HEK293 (cell line): ENCODE measurements at regions not wholly inside any gene's neighbourhood (a gene's known extent, or its start where the extent isn't known, plus 50 kb on each side); places are given as distances from the start of the nearest gene placed in this dataset.

Experiments
- CTCF ChIA-PET: fragments of 350-600 bp; formaldehyde crosslinking; extraction: SDS; loops from one replicate; lab custom pipeline; 2021; ENCODE audit warnings: antibody characterized with exemption; lab: Yijun Ruan, JAX
- POLR2A ChIA-PET: fragments of 300-600 bp; formaldehyde crosslinking; extraction: SDS; loops from one replicate; lab custom pipeline; 2020; ENCODE audit warnings: antibody characterized with exemption, inconsistent platforms; lab: Yijun Ruan, JAX
- H3K27ac ChIP-seq: fragments of 200-500 bp; sonication (Bioruptor generic); 2 replicates; pipeline ENCODE4 v1.5.1; 2014; ENCODE audit warnings: low read depth, low read length, control low read depth, inconsistent platforms; ENCODE audit errors: extremely low read depth
- H3K36me3 ChIP-seq, 2 experiments: fragments of 200-500 bp in 1 of 2; sonication (Bioruptor generic) in 1 of 2; 1 replicate in 1 of 2; 2 replicates in 1 of 2; pipeline ENCODE4 v1.5.1; 2014 to 2017; ENCODE audit warnings: inconsistent platforms in 2 of 2, low read length in 2 of 2; ENCODE audit not compliant: control insufficient read depth in 2 of 2, insufficient read depth in 1 of 2
- H3K4me1 ChIP-seq: fragments of 200-500 bp; sonication (Bioruptor generic); 2 replicates; pipeline ENCODE4 v1.5.1; 2014; ENCODE audit warnings: mild to moderate bottlenecking, low read length, inconsistent platforms; ENCODE audit not compliant: control insufficient read depth, insufficient read depth
- H3K4me3 ChIP-seq: 2 replicates; pipeline ENCODE4 v1.5.1; 2011; ENCODE audit warnings: low read depth, mild to moderate bottlenecking, control low read depth, low read length, moderate library complexity
- H3K9me3 ChIP-seq: fragments of 200-500 bp; sonication (Bioruptor generic); 2 replicates; pipeline ENCODE4 v1.5.1; 2014; ENCODE audit warnings: low read depth, low read length, inconsistent platforms; ENCODE audit not compliant: control insufficient read depth, insufficient read depth
- GFI1B ChIP-seq: fragments of 450-650 bp; formaldehyde crosslinking; IDR thresholded peaks from 2 replicates; pipeline ENCODE4 v1.5.1; 2016; ENCODE audit warnings: missing biosample characterization, missing genetic modification characterization
- HOXC10 ChIP-seq: sonication (generic); formaldehyde crosslinking; IDR thresholded peaks from 2 replicates; pipeline ENCODE4 v1.8.1; 2023; ENCODE audit warnings: mild to moderate bottlenecking, missing genetic modification reagents
- KLF10 ChIP-seq: fragments of 450-650 bp; IDR thresholded peaks from 2 replicates; pipeline ENCODE4 v1.5.1; 2018; ENCODE audit warnings: missing biosample characterization, mild to moderate bottlenecking, missing genetic modification characterization
- SETDB1 ChIP-seq: IDR thresholded peaks from one replicate; pipeline ENCODE4 v1.6.1; 2017; ENCODE audit warnings: mild to moderate bottlenecking, low read length, moderate library complexity, mixed read lengths; ENCODE audit not compliant: insufficient read length
- SP3 ChIP-seq: fragments of 450-650 bp; formaldehyde crosslinking; IDR thresholded peaks from 2 replicates; pipeline ENCODE4 v1.5.1; 2016; ENCODE audit warnings: missing biosample characterization, missing genetic modification characterization
- SP7 ChIP-seq: fragments of 450-650 bp; formaldehyde crosslinking; IDR thresholded peaks from 2 replicates; pipeline ENCODE4 v1.5.1; 2016; ENCODE audit warnings: missing biosample characterization, missing genetic modification characterization
- TRIM28 ChIP-seq: IDR thresholded peaks from 2 replicates; pipeline ENCODE4 v1.6.1; 2011; ENCODE audit warnings: low read length, control low read depth, borderline replicate concordance
- ZBTB48 ChIP-seq: fragments of 450-650 bp; formaldehyde crosslinking; IDR thresholded peaks from 2 replicates; pipeline ENCODE4 v1.5.1; 2016; ENCODE audit warnings: missing biosample characterization, missing genetic modification characterization
- ZNF112 ChIP-seq: fragments of 450-650 bp; formaldehyde crosslinking; IDR thresholded peaks from 2 replicates; pipeline ENCODE4 v1.5.0; 2017; ENCODE audit warnings: missing biosample characterization, missing genetic modification characterization
- ZNF214 ChIP-seq: fragments of 450-650 bp; formaldehyde crosslinking; IDR thresholded peaks from 2 replicates; pipeline ENCODE4 v1.5.1; 2017; ENCODE audit warnings: missing biosample characterization, mild to moderate bottlenecking, missing genetic modification characterization, borderline replicate concordance
- ZNF391 ChIP-seq: fragments of 450-650 bp; formaldehyde crosslinking; IDR thresholded peaks from 2 replicates; pipeline ENCODE4 v1.5.1; 2016; ENCODE audit warnings: low read depth, missing biosample characterization, missing genetic modification characterization, borderline replicate concordance
- ZNF426 ChIP-seq: fragments of 450-650 bp; formaldehyde crosslinking; IDR thresholded peaks from 2 replicates; pipeline ENCODE4 v1.5.1; 2017; ENCODE audit warnings: missing biosample characterization, missing genetic modification characterization, mild to moderate bottlenecking, inconsistent platforms, moderate library complexity
- ZNF473 ChIP-seq: fragments of 450-650 bp; formaldehyde crosslinking; IDR thresholded peaks from 2 replicates; pipeline ENCODE4 v1.5.1; 2017; ENCODE audit warnings: missing biosample characterization, missing genetic modification characterization
- ZNF510 ChIP-seq: fragments of 450-650 bp; formaldehyde crosslinking; IDR thresholded peaks from 2 replicates; pipeline ENCODE4 v1.5.1; 2018; ENCODE audit warnings: mild to moderate bottlenecking, missing genetic modification characterization, missing biosample characterization; ENCODE audit not compliant: insufficient replicate concordance
- ZNF514 ChIP-seq: fragments of 450-650 bp; formaldehyde crosslinking; IDR thresholded peaks from 2 replicates; pipeline ENCODE4 v1.5.1; 2016; ENCODE audit warnings: missing biosample characterization, missing genetic modification characterization
- ZNF530 ChIP-seq: fragments of 450-650 bp; formaldehyde crosslinking; IDR thresholded peaks from 2 replicates; pipeline ENCODE4 v1.5.1; 2016; ENCODE audit warnings: low read depth, missing biosample characterization, missing genetic modification characterization
- ZNF560 ChIP-seq: fragments of 450-650 bp; formaldehyde crosslinking; IDR thresholded peaks from 2 replicates; pipeline ENCODE4 v1.5.1; 2017; ENCODE audit warnings: missing biosample characterization, missing genetic modification characterization, borderline replicate concordance
- ZNF701 ChIP-seq: fragments of 450-650 bp; formaldehyde crosslinking; IDR thresholded peaks from 2 replicates; pipeline ENCODE4 v1.5.1; 2016; ENCODE audit warnings: missing biosample characterization, missing genetic modification characterization
- ZNF76 ChIP-seq: fragments of 450-650 bp; formaldehyde crosslinking; IDR thresholded peaks from 2 replicates; pipeline ENCODE4; 2016; ENCODE audit warnings: low read depth, missing biosample characterization, missing genetic modification characterization, borderline replicate concordance
- ZNF776 ChIP-seq: fragments of 450-650 bp; formaldehyde crosslinking; IDR thresholded peaks from 2 replicates; pipeline ENCODE4 v1.5.0; 2017; ENCODE audit warnings: missing biosample characterization, missing genetic modification characterization, borderline replicate concordance
- ZNF837 ChIP-seq: fragments of 450-650 bp; formaldehyde crosslinking; IDR thresholded peaks from 2 replicates; pipeline ENCODE4 v1.5.1; 2016; ENCODE audit warnings: missing biosample characterization, missing genetic modification characterization
- ZSCAN16 ChIP-seq: fragments of 450-650 bp; formaldehyde crosslinking; IDR thresholded peaks from 2 replicates; pipeline ENCODE4 v1.5.1; 2016; ENCODE audit warnings: missing biosample characterization, missing genetic modification characterization
- TF ChIP-seq, protein P1 (sequence below): fragments of 450-650 bp; formaldehyde crosslinking; IDR thresholded peaks from 2 replicates; pipeline ENCODE4 v1.5.1; 2017; ENCODE audit warnings: missing biosample characterization, missing genetic modification characterization
- TF ChIP-seq, protein P2 (sequence below): fragments of 450-650 bp; formaldehyde crosslinking; IDR thresholded peaks from 2 replicates; pipeline ENCODE4 v1.5.1; 2016; ENCODE audit warnings: missing biosample characterization, missing genetic modification characterization

DNA sequence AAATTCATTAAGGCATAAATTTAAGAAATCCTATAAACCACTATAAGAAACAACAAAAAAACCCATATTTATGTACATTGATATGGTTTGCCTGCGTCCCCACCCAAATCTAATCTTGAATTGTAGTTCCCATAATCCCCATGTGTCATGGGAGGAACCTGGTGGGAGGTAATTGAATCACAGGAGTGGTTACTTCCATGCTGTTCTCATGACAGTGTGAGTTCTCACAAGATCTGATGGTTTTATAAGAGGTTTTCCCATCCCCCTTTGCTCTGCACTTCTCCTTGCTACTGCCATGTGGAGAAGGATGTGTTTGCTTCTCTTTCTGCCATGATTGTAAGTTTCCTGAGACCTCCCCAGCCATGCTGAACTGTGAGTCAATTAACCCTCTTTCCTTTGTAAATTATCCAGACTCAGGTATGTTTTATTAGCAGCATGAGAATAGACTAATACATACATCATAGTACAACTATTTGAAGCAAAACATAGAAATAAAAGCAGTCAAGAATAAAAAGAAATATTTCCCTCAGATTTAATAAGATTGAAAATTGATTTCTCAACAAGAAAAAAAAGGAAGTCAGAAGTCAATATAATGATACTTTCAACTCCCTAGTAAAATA is 209.0 kb upstream of the GPC6 start:
- Histone ChIP-seq H3K4me1 (no peaks in the 10 kb centered on the region), H3K27ac (no peak overlapping the region), H3K9me3 (no peaks in the 10 kb centered on the region), H3K4me3 (no peak overlapping the region), H3K36me3 (no peaks in the 10 kb centered on the region)
- POLR2A ChIA-PET: no interaction called here
- CTCF ChIA-PET: no interaction called here
- TF ChIP-seq SETDB1 (peak; percentile 91), TRIM28 (peak; percentile 82; the same call in 1 of the 2 replicates)
- TF ChIP-seq, protein P1, sequence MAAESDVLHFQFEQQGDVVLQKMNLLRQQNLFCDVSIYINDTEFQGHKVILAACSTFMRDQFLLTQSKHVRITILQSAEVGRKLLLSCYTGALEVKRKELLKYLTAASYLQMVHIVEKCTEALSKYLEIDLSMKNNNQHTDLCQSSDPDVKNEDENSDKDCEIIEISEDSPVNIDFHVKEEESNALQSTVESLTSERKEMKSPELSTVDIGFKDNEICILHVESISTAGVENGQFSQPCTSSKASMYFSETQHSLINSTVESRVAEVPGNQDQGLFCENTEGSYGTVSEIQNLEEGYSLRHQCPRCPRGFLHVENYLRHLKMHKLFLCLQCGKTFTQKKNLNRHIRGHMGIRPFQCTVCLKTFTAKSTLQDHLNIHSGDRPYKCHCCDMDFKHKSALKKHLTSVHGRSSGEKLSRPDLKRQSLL (tag by site-specific recombination): no peak

- Histone ChIP-seq H3K27ac (no peak overlapping the region), H3K4me3 (no peak overlapping the region), H3K4me1 (no peaks in the 10 kb centered on the region), H3K9me3 (no peaks in the 10 kb centered on the region), H3K36me3 (no peaks in the 10 kb centered on the region)
- CTCF ChIA-PET: interaction anchor here (0.6 to 0.8 kb wide), 2 partner anchors 106 to 1163 kb away, joined by 3 to 4 read pairs; no protein-coding TSS in a partner anchor
- TF ChIP-seq HOXC10: no peak
- TF ChIP-seq ZNF112: no peak
- no peak for TF ChIP-seq ZNF837 (tag by site-specific recombination)
- no peak for TF ChIP-seq KLF10 (tag by site-specific recombination)
- TF ChIP-seq ZNF214 (tag by site-specific recombination): no peak
- TF ChIP-seq ZNF776 (tag by site-specific recombination): no peak
- TF ChIP-seq GFI1B (tag by site-specific recombination): no peak
- no peak for TF ChIP-seq ZNF530 (tag by site-specific recombination)
- no peak for TF ChIP-seq ZNF391 (tag by site-specific recombination)
- TF ChIP-seq ZNF514: no peak
- TF ChIP-seq ZNF560 (tag by site-specific recombination): no peak
- POLR2A ChIA-PET: no interaction called here
Observed at GRCh38 chr13:93023929-93024328, 202.7 kb upstream of the GPC6 start.

GRCh38 chr13:93025984-93026383 is 200.6 kb upstream of the GPC6 start:
- Histone ChIP-seq H3K36me3 (no peaks in the 10 kb centered on the region), H3K9me3 (no peaks in the 10 kb centered on the region), H3K27ac (no peak overlapping the region), H3K4me3 (no peak overlapping the region)
- CTCF ChIA-PET: interaction anchor here (0.6 kb wide), 1 partner anchor 193 kb away, joined by 3 read pairs; no protein-coding TSS in a partner anchor
- TF ChIP-seq ZNF76 (no peak), ZSCAN16 (tag by site-specific recombination) (no peak), SP3 (no peak), ZNF701 (tag by site-specific recombination) (no peak), ZNF426 (tag by site-specific recombination) (no peak), ZNF510 (tag by site-specific recombination) (no peak), SP7 (no peak), ZNF473 (tag by site-specific recombination) (no peak), ZBTB48 (tag by site-specific recombination) (no peak)
- TF ChIP-seq, protein P2, sequence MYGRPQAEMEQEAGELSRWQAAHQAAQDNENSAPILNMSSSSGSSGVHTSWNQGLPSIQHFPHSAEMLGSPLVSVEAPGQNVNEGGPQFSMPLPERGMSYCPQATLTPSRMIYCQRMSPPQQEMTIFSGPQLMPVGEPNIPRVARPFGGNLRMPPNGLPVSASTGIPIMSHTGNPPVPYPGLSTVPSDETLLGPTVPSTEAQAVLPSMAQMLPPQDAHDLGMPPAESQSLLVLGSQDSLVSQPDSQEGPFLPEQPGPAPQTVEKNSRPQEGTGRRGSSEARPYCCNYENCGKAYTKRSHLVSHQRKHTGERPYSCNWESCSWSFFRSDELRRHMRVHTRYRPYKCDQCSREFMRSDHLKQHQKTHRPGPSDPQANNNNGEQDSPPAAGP: no peak
- TF ChIP-seq, all 188 proteins: peak for 0
- POLR2A ChIA-PET: no interaction called here
- H3K4me1 ChIP-seq: no peaks in the 10 kb centered on the region
